Keratinocyte (primary cell): ENCODE measurements at regions not wholly inside any gene's neighbourhood (a gene's known extent, or its start where the extent isn't known, plus 50 kb on each side); places are given as distances from the start of the nearest gene placed in this dataset.

Experiments
- DNase-seq: peaks from one replicate; pipeline ENCODE4 v3.0.0-alpha.2; 2011; ENCODE audit warnings: low read depth, missing footprints, low spot score
- FAIRE-seq: peaks from 2 replicates; lab custom pipeline; 2011; peaks lifted over from hg19 to GRCh38; lab: Jason Lieb, UNC
- H2AFZ ChIP-seq: 2 replicates; pipeline ENCODE4 v1.6.0; 2012; ENCODE audit warnings: low read length, control low read depth, inconsistent platforms; ENCODE audit not compliant: control insufficient read depth
- H3K27ac ChIP-seq: 2 replicates; pipeline ENCODE4 v1.5.1; 2011; ENCODE audit warnings: low read length; ENCODE audit not compliant: control insufficient read depth, insufficient read depth
- H3K27me3 ChIP-seq: 3 replicates; pipeline ENCODE4 v1.6.0; 2011; ENCODE audit warnings: low read length; ENCODE audit not compliant: control insufficient read depth, insufficient read depth; ENCODE audit errors: extremely low read depth
- H3K36me3 ChIP-seq, 2 experiments: 2 replicates in 1 of 2; 3 replicates in 1 of 2; pipeline ENCODE4 v1.5.1; 2011; ENCODE audit warnings: low read length in 2 of 2, mild to moderate bottlenecking in 1 of 2; ENCODE audit not compliant: control insufficient read depth in 2 of 2, insufficient read depth in 2 of 2; ENCODE audit errors: extremely low read depth in 1 of 2
- H3K4me1 ChIP-seq: 3 replicates; pipeline ENCODE4 v1.5.1; 2011; ENCODE audit warnings: low read length; ENCODE audit not compliant: control insufficient read depth, insufficient read depth; ENCODE audit errors: extremely low read depth
- H3K4me2 ChIP-seq: 3 replicates; pipeline ENCODE4 v1.6.0; 2011; ENCODE audit warnings: low read depth, low read length; ENCODE audit not compliant: control insufficient read depth, insufficient read depth; ENCODE audit errors: extremely low read depth
- H3K4me3 ChIP-seq, 3 experiments: fragments of 200-600 bp in 1 of 3; sonication (generic) in 1 of 3; 2 replicates in 2 of 3; 3 replicates in 1 of 3; pipeline ENCODE4 v1.5.1; 2011 to 2016; ENCODE audit warnings: low read length in 3 of 3, mild to moderate bottlenecking in 3 of 3, control low read depth in 2 of 3, inconsistent platforms in 1 of 3, low read depth in 1 of 3, mixed read lengths in 1 of 3, mixed run types in 1 of 3, moderate library complexity in 1 of 3; ENCODE audit not compliant: control insufficient read depth in 2 of 3, insufficient read depth in 2 of 3; ENCODE audit errors: extremely low read depth in 1 of 3
- H3K79me2 ChIP-seq: 2 replicates; pipeline ENCODE4 v1.6.0; 2012; ENCODE audit warnings: low read length; ENCODE audit not compliant: control insufficient read depth, insufficient read depth
- H3K9ac ChIP-seq: 3 replicates; pipeline ENCODE4 v1.6.0; 2011; ENCODE audit warnings: low read length; ENCODE audit not compliant: control insufficient read depth, insufficient read depth; ENCODE audit errors: extremely low read depth
- H3K9me1 ChIP-seq: 3 replicates; pipeline ENCODE4 v1.6.0; 2011; ENCODE audit warnings: low read length; ENCODE audit not compliant: control insufficient read depth, insufficient read depth; ENCODE audit errors: extremely low read depth
- H3K9me3 ChIP-seq: 2 replicates; pipeline ENCODE4 v1.5.1; 2012; ENCODE audit warnings: low read depth, low read length; ENCODE audit not compliant: control insufficient read depth
- H4K20me1 ChIP-seq: 3 replicates; pipeline ENCODE4 v1.6.0; 2011; ENCODE audit warnings: low read length; ENCODE audit not compliant: control insufficient read depth, insufficient read depth; ENCODE audit errors: extremely low read depth
- CTCF ChIP-seq, 3 experiments: IDR thresholded peaks in 1 of 3; conservative IDR thresholded peaks in 1 of 3; optimal IDR thresholded peaks in 1 of 3; 2 replicates in 2 of 3; 3 replicates in 1 of 3; pipeline versions ENCODE3 to v1.5.1; 2011; ENCODE audit warnings: low read length in 3 of 3, mild to moderate bottlenecking in 3 of 3, moderate library complexity in 2 of 3, control low read depth in 1 of 3, inconsistent platforms in 1 of 3; ENCODE audit not compliant: insufficient read depth in 2 of 3; ENCODE audit errors: extremely low read depth in 1 of 3
- EZH2 ChIP-seq: IDR thresholded peaks from one replicate; pipeline ENCODE4 v1.6.1; 2012; ENCODE audit warnings: inconsistent platforms, mild to moderate bottlenecking, low read length, moderate library complexity
- dilution Hi-C: fragments of 300-500 bp; cut with MboI; formaldehyde crosslinking; loops from one replicate; pipeline ENCODE4 v1.7.0; 2020; ENCODE audit warnings: low sequenced_read_pairs; ENCODE audit not compliant: extremely low pct_ligation_motif_present

GRCh38 chr1:87197641-87198040, 131.0 kb upstream of the LMO4 start:
- H3K27ac ChIP-seq, result no peak overlapping the region
- no peaks in the 10 kb centered on the region for H3K79me2 ChIP-seq
- no peaks in the 10 kb centered on the region for H3K36me3 ChIP-seq
- no peak overlapping the region for H3K9ac ChIP-seq
- H3K4me1 ChIP-seq, result peaks cover 3% of the 10 kb centered on the region
- no peak overlapping the region for H3K4me2 ChIP-seq
- H3K9me3 ChIP-seq, result no peaks in the 10 kb centered on the region
- H3K4me3 ChIP-seq, result no peak overlapping the region
- no peak overlapping the region for H2AFZ ChIP-seq
- H3K9me1 ChIP-seq, result no peaks in the 10 kb centered on the region
- FAIRE-seq, result no peak
- TF ChIP-seq EZH2 (no peak), CTCF (optimal IDR thresholded peaks at IDR 0.05 in 1 of 3, IDR thresholded peaks at IDR 0.05 in 1 of 3, conservative IDR thresholded peaks at IDR 0.05 in 1 of 3; ENCODE audit: extremely low read depth in 1 of 3, insufficient read depth in 2 of 3, low read length in 3 of 3) (no peak)
- H4K20me1 ChIP-seq, result no peaks in the 10 kb centered on the region
- H3K27me3 ChIP-seq, result no peaks in the 10 kb centered on the region
- no peak for DNase-seq
- dilution Hi-C loops, result no loop called here

GRCh38 chr1:87200875-87201638, 127.6 kb upstream of the LMO4 start:
- H3K4me1 ChIP-seq, result peaks cover 11% of the 10 kb centered on the region
- H3K4me2 ChIP-seq, result no peak overlapping the region
- H3K27me3 ChIP-seq, result no peaks in the 10 kb centered on the region
- TF ChIP-seq CTCF (optimal IDR thresholded peaks at IDR 0.05 in 1 of 3, IDR thresholded peaks at IDR 0.05 in 1 of 3, conservative IDR thresholded peaks at IDR 0.05 in 1 of 3; ENCODE audit: extremely low read depth in 1 of 3, insufficient read depth in 2 of 3, low read length in 3 of 3), result no peak
- TF ChIP-seq EZH2, result no peak
- dilution Hi-C loops, result no loop called here
- no peak overlapping the region for H3K27ac ChIP-seq
- H3K9me1 ChIP-seq, result no peaks in the 10 kb centered on the region
- DNase-seq (no peak), FAIRE-seq (peak; percentile 43)
- H4K20me1 ChIP-seq, result no peaks in the 10 kb centered on the region
- no peak overlapping the region for H3K4me3 ChIP-seq
- H3K36me3 ChIP-seq, result no peaks in the 10 kb centered on the region
- H2AFZ ChIP-seq, result no peak overlapping the region
- H3K9me3 ChIP-seq, result no peaks in the 10 kb centered on the region
- H3K79me2 ChIP-seq, result no peaks in the 10 kb centered on the region
- H3K9ac ChIP-seq, result no peak overlapping the region
